DOHH2 (cell line): ENCODE measurements at regions not wholly inside any gene's neighbourhood (a gene's known extent, or its start where the extent isn't known, plus 50 kb on each side); places are given as distances from the start of the nearest gene placed in this dataset.

Experiments
- CTCF ChIP-seq: fragments of 200-600 bp; sonication (generic); IDR thresholded peaks from one replicate; pipeline ENCODE4 v1.5.1; 2014; ENCODE audit warnings: antibody characterized with exemption, mild to moderate bottlenecking, low read depth, low read length; ENCODE audit not compliant: poor library complexity, severe bottlenecking
- EZH2phosphoT487 ChIP-seq: fragments of 200-600 bp; sonication (generic); IDR thresholded peaks from 2 replicates; pipeline ENCODE4 v1.6.1; 2017; ENCODE audit warnings: borderline replicate concordance, mild to moderate bottlenecking, antibody characterized with exemption, low read length, moderate library complexity, mixed read lengths

- TF ChIP-seq CTCF (no peak), EZH2phosphoT487 (no peak)
These were observed 494.6 kb downstream of the MAGEE1 start for GRCh38 chrX:76922100-76922499.
